GM20431 (cell line): ENCODE measurements at regions not wholly inside any gene's neighbourhood (a gene's known extent, or its start where the extent isn't known, plus 50 kb on each side); places are given as distances from the start of the nearest gene placed in this dataset.

ENCODE experiments used
- in situ Hi-C: fragments of 300-500 bp; cut with MseI, MboI; formaldehyde crosslinking; loops from one replicate; pipeline ENCODE4 v1.15.0; 2020; ENCODE audit warnings: low sequenced_read_pairs; ENCODE audit not compliant: unreplicated experiment

DNA sequence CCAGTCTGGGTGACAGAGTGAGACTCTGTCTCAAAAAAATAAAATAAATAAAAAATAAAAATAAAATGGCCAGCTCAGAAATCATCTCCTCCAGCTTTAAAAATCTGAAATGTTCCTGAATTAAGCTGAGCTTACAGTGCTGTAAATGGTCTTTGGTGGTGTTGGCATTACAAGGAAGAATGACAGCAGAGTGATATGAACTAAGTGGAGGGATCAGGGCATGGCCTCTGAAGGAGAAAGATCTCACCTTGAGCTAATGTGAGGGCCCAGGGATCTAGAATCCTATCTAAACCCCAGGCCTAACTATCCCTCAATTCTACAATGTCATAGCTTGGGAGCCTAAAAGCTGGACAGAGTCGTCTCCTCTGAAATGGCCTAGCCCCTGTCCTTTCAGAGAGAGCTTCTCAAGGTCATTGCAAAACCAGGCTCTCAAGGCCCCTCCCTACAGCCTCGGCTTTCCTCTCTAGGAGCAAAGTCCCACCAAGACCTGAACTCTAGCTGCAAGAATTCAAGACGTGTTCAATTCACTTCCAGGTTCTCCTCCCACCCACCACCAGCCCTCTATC lies 345.4 kb downstream of the BUD13 start:
- in situ Hi-C loops, result no loop called here

- in situ Hi-C loops, result no loop called here
These were observed 346.0 kb downstream of the BUD13 start for GRCh38 chr11:116426761-116427160.

GRCh38 chr11:116424615-116425261 lies 348.0 kb downstream of the BUD13 start:
- in situ Hi-C loops, result no loop called here

DNA sequence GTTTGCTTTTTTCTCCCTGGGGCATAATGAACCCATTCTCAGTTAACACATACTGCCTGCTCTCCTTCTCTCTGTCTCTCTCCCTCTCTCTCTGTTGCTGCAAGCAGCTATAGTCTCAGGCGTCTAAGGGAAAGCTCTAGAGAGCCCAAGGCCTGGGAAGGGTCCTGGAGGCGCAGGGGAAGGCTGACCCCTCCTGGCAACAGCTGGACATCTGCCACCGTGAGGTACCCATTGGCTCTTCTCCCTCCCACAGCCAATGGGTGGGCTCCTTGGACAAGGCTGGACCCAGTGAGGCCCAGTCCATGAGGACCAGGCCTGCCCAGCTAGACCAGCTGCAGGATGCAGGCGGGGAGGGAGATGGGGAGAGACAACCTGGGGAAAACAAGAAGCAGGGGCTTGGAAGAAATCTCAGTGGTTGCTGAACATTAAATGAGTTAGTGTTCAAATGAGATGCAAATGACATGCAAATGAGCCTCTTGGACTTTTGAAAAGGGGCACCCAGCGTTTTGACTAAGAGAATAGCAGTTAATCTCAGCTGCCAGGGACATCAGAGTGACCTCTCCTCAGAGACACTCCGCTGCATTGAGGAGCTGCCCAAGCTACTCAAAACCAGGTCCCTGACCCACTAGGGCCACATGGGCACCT lies 349.7 kb downstream of the BUD13 start:
- in situ Hi-C loops, result no loop called here

GRCh38 chr11:116422556-116422955 lies 350.2 kb downstream of the BUD13 start:
- in situ Hi-C loops, result no loop called here

DNA sequence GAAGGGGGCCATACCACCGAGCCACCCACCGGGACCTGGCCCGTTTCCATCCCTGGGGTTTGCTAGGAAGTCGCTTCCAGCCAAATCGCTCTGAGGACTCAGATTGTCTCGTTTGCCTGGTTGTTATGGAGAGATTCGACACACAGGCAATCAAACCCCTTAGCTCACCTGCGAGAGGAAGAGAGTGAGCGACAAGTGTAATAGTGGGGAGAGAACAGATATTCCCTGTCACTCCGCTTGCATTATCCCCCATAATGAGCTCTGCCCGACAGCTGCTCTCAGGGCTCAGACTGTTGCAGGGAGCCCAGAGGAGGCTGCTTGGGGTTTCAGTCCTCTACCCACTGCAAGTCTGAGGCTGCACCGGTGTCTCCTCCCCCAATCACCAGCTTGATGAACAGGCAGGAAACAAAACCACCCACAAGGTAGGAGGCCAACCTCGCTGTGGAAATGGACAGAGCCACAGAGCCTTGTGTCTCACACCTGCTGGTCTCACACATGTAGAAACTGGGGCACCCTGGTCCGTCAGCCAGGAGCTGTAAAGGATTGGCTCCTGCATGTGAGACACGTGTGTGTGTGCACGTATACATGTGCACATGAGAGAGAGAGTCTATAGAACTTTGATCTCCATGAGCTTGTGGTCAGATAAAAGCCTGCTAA lies 351.1 kb downstream of the BUD13 start:
- in situ Hi-C loops, result no loop called here

DNA sequence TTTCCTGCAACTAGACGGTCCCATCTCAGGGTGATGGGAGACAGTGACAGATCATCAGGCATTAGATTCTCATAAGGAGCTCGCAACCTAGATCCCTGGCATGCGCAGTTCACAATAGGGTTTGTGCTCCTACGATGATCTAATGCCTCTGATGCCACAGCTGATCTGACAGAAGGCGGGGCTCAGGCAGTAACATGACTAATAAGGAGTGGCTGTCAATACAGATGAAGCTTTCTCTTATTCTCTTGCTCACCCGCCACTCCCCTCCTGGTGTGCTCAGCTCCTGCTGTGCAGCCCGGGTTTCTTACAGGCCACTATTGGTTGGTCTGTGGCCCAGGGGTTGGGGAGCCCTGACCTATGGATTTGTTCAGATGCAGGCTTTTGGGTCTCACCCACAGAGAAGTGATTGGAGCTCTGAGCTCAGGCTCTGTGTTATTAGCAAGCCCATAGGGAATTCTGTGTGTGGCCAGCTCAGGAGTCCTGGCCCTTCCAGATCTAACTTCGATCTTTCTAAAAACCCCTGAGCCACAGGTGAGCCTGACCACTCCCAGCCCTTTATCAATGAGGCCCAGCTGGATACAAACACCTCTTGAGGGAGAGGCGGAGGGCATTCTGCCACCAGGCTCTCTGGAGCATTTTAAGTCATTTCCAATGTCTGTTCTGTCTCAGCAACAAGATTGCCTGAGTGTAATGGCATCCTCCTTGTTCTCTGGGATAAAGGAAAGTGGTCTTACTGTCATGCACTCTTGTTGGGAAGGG lies 351.8 kb downstream of the BUD13 start:
- in situ Hi-C loops, result no loop called here

DNA sequence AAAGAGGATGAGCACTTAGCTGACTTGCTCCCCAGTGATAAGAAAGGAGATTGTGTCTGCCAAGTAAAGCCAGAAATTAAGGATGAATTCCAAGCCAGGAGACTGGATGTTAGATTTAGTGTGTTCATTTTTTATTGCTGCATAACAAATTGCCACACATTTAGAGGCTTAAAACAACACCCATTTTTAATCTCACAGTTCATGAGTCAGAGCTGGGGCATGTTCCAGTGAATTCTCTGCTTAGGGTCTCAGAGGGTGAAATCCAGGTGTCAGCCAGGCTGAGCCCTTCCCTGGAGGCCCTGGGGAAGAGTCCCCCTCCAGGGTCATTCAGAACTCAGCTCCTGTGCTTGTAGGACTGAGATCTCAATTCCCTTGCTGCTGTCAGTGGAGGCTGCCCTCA lies 352.8 kb downstream of the BUD13 start:
- in situ Hi-C loops, result no loop called here

DNA sequence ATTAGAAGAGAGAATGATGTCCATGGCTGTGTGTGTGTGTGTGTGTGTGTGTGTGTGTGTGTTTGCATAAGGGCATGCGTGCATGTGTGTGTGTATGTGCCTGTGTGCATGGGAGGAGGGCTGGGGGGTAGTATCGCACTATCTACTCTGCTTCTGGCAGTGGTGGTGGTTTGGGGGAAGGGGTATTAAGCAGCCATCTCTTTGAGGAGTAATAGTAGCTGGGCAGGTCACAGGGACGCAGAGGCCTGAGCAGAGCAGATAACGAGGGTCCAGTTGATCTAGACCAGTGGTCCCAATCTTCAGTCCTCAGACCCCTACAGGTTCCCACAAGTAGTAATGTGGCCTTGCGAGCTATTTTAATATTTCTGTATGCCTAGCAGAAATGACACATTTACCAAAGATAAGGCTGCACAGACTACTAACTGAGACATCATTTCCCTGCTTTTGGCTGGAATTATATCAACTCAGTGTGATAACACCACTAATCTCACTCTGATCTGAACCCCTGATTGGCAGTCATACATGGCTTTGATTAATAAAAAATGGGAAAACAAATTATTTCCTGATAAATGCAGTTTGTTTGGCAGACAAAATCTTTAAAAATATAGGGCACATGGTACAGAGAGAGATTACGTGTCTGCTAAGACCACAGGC lies 354.3 kb downstream of the BUD13 start:
- in situ Hi-C loops, result no loop called here

GRCh38 chr11:116416852-116417251 lies 355.9 kb downstream of the BUD13 start:
- in situ Hi-C loops, result no loop called here

GRCh38 chr11:116415095-116415494 lies 357.7 kb downstream of the BUD13 start:
- in situ Hi-C loops, result no loop called here

DNA sequence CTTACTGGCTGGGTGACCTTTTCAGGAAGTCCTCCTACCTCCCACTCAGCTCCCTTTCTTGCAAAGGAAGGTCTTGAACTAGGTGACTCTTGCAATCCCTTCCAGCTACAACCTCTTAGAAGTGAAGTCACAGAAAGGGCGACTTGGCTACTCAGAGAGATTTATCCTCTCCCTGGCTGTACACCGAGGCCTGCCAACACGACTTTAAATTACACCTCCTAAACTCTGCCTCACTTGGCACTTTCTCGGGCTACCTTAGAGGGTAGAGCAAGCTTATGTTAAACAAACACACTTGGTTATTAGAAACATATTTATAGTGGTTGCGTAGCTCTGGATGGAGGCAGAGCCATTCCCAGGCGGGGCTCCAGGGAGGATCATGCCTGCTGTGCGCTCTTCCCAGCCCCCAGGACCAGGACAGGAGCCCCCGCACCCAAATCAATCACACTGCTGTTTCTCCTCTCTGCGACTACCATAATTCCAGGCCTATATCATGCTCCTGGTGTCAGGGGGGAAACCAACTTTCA lies 358.4 kb downstream of the BUD13 start:
- in situ Hi-C loops, result no loop called here

DNA sequence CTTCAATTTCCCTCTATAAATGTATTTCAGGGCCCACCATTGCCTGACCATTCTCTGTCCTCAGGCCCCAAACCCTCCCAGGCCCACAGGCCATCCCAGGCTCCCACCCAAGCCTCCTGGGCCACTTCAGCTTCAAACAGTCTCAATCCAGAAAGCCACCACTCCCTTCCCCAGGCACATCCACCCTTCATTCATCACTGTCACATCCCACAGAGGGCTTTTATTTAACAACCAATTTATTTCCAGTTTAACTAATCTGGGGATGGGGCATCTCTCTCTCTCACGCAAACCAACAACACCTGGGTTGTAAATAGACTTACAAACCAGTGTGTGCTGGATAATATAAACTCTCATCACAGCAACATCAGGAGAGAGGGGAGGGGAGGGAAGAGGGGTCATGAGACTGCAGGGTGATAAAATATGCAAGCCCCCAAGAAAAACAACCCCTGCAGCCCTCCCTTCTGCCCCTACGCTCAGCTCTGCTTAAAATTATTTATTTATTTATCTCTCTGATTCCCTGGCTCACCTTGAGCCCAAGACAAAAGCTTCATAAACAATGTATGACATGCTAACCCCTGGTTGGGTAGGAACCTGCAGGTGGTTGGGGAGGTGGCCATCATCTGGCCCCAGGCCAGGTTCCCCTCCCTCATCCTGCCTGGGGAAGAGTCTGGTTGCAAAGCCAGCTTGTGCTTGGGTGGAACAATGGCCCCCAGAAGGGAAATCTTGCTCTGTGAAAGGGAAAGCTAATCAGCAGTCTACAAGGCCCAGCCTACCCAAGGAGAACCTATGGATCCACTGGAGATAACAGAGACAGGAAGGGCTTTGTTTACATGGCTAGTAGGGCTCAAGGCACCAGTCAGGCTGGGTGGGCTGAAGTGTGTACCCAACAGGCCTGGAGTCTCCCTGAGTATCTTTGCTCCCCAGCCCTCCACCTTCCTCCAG lies 359.2 kb downstream of the BUD13 start:
- in situ Hi-C loops, result no loop called here

GRCh38 chr11:116412118-116412889 lies 360.5 kb downstream of the BUD13 start:
- in situ Hi-C loops, result no loop called here

- in situ Hi-C loops, result no loop called here
These were observed 363.5 kb downstream of the BUD13 start for GRCh38 chr11:116409238-116409637.

GRCh38 chr11:116406042-116406441 lies 366.7 kb downstream of the BUD13 start:
- in situ Hi-C loops, result no loop called here

GRCh38 chr11:116404462-116404798 lies 368.4 kb downstream of the BUD13 start:
- in situ Hi-C loops, result no loop called here

DNA sequence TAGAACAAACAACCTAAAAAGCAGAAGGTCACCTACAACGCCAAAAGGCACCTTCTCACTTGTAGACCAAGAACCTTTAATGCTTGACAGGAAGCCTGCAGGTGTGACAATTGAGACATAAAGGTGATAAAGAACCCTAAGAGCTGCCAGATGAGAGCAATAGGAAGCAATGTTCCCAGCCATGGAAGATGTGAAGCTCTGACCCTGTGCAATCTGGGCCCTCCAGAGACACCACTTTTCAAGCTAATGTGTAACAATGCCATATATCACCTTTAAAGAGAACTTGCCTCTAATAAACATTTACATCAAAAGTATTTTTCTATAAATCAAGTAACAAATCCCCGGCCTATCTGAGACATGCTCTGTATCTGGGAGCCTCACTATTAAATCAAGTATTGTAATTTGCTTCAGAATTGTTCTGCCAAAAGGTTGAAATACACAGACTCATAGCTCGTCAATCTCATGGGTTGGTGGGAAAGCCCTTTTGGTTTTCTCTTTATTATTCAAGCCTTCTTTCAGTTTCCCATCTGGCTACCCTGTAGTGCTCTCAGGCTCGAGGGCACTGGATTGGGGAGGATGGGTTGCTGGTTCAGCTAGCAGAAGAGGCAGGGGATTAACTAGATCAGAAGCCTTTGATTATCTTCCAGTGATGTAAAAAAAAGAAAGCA lies 368.9 kb downstream of the BUD13 start:
- in situ Hi-C loops, result no loop called here
